Type B pancreatic cell (in vitro differentiated cells): ENCODE measurements at regions not wholly inside any gene's neighbourhood (a gene's known extent, or its start where the extent isn't known, plus 50 kb on each side); places are given as distances from the start of the nearest gene placed in this dataset.
"Not testable (repeated sequence)": the region's sequence is repeated elsewhere in the genome, so short reads cannot be mapped to it uniquely, and the experiment has no call there.

Experiments used
- DNase-seq: peaks from one replicate; pipeline ENCODE4 v3.0.0; 2021; ENCODE audit warnings: mixed read lengths; ENCODE audit not compliant: unreplicated experiment; ENCODE audit errors: extremely low spot score
- H3K27ac Mint-ChIP-seq: 2 replicates; pipeline ENCODE4 v1.8.0; 2021; ENCODE audit warnings: mild to moderate bottlenecking, mixed read lengths
- H3K27me3 Mint-ChIP-seq: 2 replicates; pipeline ENCODE4 v1.8.0; 2021; ENCODE audit warnings: mixed read lengths
- H3K36me3 Mint-ChIP-seq: 2 replicates; pipeline ENCODE4 v1.8.0; 2021; ENCODE audit warnings: mixed read lengths
- H3K4me1 Mint-ChIP-seq: one replicate; pipeline ENCODE4 v1.8.0; 2021; ENCODE audit warnings: mixed read lengths; ENCODE audit not compliant: unreplicated experiment
- H3K4me3 Mint-ChIP-seq: 2 replicates; pipeline ENCODE4 v1.8.0; 2021; ENCODE audit warnings: mild to moderate bottlenecking, mixed read lengths
- H3K9me3 Mint-ChIP-seq: 2 replicates; pipeline ENCODE4 v1.8.0; 2021; ENCODE audit warnings: mixed read lengths
- TF ChIP-seq, protein P1 (sequence below): fragments of 200-600 bp; sonication (generic); conservative IDR thresholded peaks from 2 replicates; pipeline ENCODE4 v1.5.0; 2021; ENCODE audit warnings: antibody characterized with exemption, mild to moderate bottlenecking

DNA sequence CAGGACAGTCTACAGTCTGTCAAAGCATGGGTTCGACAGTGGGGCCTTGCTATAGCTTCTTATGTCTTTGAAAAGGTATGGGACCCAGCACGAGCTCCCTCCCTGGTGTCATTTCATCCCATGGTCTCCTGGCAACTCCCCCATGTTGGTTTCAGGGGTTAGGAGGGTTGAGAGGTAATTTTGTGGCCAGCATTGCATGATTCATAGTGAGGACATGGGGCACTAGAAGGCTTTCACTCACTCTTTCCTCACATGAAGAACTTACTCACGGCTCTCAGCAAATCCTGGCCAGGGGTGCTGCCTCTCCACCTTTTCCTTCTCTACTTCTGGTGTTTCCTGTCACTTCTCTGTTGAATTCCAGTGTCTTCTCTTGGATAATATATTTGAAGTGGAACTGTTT is 134.7 kb upstream of the TNPO1 start:
- no peaks in the 10 kb centered on the region for H3K4me1 Mint-ChIP-seq
- TF ChIP-seq, protein P1, sequence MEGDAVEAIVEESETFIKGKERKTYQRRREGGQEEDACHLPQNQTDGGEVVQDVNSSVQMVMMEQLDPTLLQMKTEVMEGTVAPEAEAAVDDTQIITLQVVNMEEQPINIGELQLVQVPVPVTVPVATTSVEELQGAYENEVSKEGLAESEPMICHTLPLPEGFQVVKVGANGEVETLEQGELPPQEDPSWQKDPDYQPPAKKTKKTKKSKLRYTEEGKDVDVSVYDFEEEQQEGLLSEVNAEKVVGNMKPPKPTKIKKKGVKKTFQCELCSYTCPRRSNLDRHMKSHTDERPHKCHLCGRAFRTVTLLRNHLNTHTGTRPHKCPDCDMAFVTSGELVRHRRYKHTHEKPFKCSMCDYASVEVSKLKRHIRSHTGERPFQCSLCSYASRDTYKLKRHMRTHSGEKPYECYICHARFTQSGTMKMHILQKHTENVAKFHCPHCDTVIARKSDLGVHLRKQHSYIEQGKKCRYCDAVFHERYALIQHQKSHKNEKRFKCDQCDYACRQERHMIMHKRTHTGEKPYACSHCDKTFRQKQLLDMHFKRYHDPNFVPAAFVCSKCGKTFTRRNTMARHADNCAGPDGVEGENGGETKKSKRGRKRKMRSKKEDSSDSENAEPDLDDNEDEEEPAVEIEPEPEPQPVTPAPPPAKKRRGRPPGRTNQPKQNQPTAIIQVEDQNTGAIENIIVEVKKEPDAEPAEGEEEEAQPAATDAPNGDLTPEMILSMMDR: no peak
- no peak overlapping the region for H3K4me3 Mint-ChIP-seq
- peaks cover 3% of the 10 kb centered on the region for H3K36me3 Mint-ChIP-seq
- H3K9me3 Mint-ChIP-seq: no peaks in the 10 kb centered on the region
- no peak for DNase-seq
- H3K27ac Mint-ChIP-seq: no peak overlapping the region
- no peaks in the 10 kb centered on the region for H3K27me3 Mint-ChIP-seq

DNA sequence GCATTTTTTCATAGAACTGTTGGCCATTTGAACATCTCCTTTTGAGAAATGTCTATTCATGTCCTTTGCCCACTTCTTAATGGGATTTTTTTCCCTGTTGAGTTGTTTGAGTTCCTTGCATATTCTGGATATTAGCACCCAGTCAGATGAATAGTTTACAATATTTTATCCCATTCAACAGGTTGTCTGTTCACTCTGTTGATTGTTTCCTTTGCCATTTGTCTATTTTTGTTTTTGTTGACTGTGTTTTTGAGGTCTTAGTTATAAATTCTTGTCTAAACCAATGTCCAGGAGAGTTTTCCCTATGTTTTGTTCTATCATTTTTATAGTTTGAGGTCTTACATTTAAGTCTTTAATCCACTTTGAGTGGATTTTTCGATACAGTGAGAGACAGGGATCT is 139.0 kb upstream of the TNPO1 start:
- Mint-ChIP-seq H3K4me3 (no peak overlapping the region), H3K9me3 (no peaks in the 10 kb centered on the region), H3K27me3 (no peaks in the 10 kb centered on the region), H3K4me1 (no peaks in the 10 kb centered on the region), H3K27ac (no peak overlapping the region), H3K36me3 (peaks cover 1% of the 10 kb centered on the region)
- no peak for DNase-seq
- TF ChIP-seq, protein P1: no peak

DNA sequence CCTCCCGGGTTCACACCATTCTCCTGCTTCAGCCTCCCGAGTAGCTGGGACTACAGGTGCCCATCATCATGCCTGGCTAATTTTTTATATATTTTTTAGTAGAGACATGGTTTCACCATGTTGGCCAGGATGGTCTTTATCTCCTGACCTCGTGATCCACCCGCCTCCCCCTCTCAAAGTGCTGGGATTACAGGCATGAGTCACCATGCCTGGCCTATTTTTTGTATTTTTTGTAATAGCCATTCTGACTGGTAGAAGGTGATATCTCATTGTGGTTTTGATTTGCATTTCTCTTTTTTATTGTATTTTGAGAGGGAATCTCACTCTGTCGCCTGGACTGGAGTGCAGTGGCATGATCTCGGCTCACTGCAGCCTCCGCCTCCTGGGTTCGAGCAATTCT is 139.6 kb upstream of the TNPO1 start:
- H3K4me3 Mint-ChIP-seq, DNase-seq, H3K27me3 Mint-ChIP-seq, H3K27ac Mint-ChIP-seq, H3K36me3 Mint-ChIP-seq, H3K4me1 Mint-ChIP-seq, H3K9me3 Mint-ChIP-seq: not testable (repeated sequence)

DNA sequence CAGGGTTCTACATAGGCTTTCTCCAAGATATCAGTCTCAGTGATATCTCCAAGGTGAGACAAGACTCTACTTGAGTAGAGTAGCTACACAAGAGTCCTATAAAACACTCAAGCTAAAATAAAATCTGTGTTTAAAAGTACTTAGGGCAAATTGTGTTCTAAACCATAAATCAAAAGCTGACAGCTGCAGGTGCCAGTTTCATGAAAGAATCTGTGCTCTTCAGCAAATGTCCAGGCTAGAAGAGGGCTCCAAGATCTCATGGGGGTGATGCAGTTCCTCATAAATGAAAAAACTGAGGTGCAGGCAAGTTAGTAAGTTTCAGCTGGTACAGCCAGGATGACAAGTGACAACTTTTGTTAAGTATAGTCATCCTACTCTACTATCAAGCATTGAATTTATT is 142.8 kb upstream of the TNPO1 start:
- no peaks in the 10 kb centered on the region for H3K36me3 Mint-ChIP-seq
- H3K27ac Mint-ChIP-seq: no peak overlapping the region
- H3K9me3 Mint-ChIP-seq: no peaks in the 10 kb centered on the region
- TF ChIP-seq, protein P1: no peak
- H3K4me3 Mint-ChIP-seq: no peak overlapping the region
- H3K27me3 Mint-ChIP-seq: peaks cover 3% of the 10 kb centered on the region
- no peaks in the 10 kb centered on the region for H3K4me1 Mint-ChIP-seq
- DNase-seq: no peak

DNA sequence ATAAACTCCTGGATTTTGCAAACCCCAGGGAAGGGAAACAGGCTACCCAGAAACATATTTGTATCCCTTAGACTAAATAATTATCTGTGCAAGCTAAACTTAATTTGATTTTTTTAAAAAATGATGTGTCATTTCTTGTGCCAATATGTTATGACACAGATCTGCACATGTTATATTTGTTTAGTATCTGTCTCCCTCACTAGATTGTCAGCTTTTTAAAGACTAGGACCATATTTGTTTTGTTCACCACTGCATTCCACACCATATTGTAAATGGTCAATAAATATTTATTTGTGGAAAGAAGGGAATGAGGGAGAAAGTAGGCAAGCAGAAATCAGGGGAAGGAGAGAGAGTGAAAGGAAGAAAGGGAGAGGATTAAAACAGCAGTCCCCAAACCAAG is 143.3 kb upstream of the TNPO1 start:
- no peak overlapping the region for H3K27ac Mint-ChIP-seq
- peaks cover 3% of the 10 kb centered on the region for H3K27me3 Mint-ChIP-seq
- TF ChIP-seq, protein P1: no peak
- no peaks in the 10 kb centered on the region for H3K4me1 Mint-ChIP-seq
- H3K4me3 Mint-ChIP-seq: no peak overlapping the region
- no peak for DNase-seq
- peaks cover under 1% of the 10 kb centered on the region for H3K9me3 Mint-ChIP-seq
- no peaks in the 10 kb centered on the region for H3K36me3 Mint-ChIP-seq

DNA sequence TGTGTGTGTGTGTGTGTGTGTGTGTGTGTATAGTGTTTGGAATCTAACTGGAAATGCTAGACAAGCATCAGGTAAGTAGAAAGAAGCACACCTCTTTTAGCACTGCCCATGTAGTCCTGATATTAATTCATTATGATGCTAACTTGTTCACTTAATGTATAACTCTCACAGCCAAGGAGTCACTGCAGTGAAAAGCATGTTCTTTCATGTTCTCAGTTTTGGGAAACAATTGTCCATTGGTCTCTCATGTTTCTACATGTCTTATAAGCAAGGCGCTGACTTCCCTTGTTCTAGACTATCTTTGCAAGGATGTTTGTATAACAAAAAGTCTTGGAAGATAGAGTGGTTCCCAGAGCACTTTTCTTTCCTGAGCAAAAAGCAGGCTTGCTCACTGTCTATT is 148.8 kb upstream of the TNPO1 start:
- TF ChIP-seq, protein P1: no peak
- peaks cover 3% of the 10 kb centered on the region for H3K27me3 Mint-ChIP-seq
- no peaks in the 10 kb centered on the region for H3K36me3 Mint-ChIP-seq
- no peak overlapping the region for H3K4me3 Mint-ChIP-seq
- no peak for DNase-seq
- H3K9me3 Mint-ChIP-seq: peaks cover 4% of the 10 kb centered on the region
- H3K4me1 Mint-ChIP-seq: no peaks in the 10 kb centered on the region
- H3K27ac Mint-ChIP-seq: no peak overlapping the region
